GM11168 (cell line): ENCODE measurements at regions not wholly inside any gene's neighbourhood (a gene's known extent, or its start where the extent isn't known, plus 50 kb on each side); places are given as distances from the start of the nearest gene placed in this dataset.

Source experiments
- in situ Hi-C: fragments of 300-500 bp; cut with MboI; formaldehyde crosslinking; loops from one replicate; pipeline ENCODE4 v1.12.0; 2022; ENCODE audit warnings: low sequenced_read_pairs; ENCODE audit not compliant: unreplicated experiment

- in situ Hi-C loops, result no loop called here
Measured at GRCh38 chr13:53778937-53779336, 750.3 kb downstream of the OLFM4 start.

GRCh38 chr13:53781941-53782340 is 753.3 kb downstream of the OLFM4 start:
- in situ Hi-C loops, result no loop called here

GRCh38 chr13:53782488-53782961 is 753.9 kb downstream of the OLFM4 start:
- in situ Hi-C loops, result no loop called here

- in situ Hi-C loops, result no loop called here
Measured at GRCh38 chr13:53783471-53783870, 754.9 kb downstream of the OLFM4 start.

GRCh38 chr13:53788286-53788685 is 759.7 kb downstream of the OLFM4 start:
- in situ Hi-C loops, result no loop called here

GRCh38 chr13:53800011-53800410 is 771.4 kb downstream of the OLFM4 start:
- in situ Hi-C loops, result no loop called here

- in situ Hi-C loops, result no loop called here
Measured at GRCh38 chr13:53807251-53807834, 778.7 kb downstream of the OLFM4 start.

GRCh38 chr13:53821632-53822031 is 793.0 kb downstream of the OLFM4 start:
- in situ Hi-C loops, result no loop called here

- in situ Hi-C loops, result no loop called here
Measured at GRCh38 chr13:53822136-53822535, 793.5 kb downstream of the OLFM4 start.

- in situ Hi-C loops, result no loop called here
Measured at GRCh38 chr13:53839461-53839860, 810.8 kb downstream of the OLFM4 start.

GRCh38 chr13:53844473-53845146 is 816.0 kb downstream of the OLFM4 start:
- in situ Hi-C loops, result no loop called here

GRCh38 chr13:53847502-53847901 is 818.9 kb downstream of the OLFM4 start:
- in situ Hi-C loops, result no loop called here

GRCh38 chr13:53848366-53848961 is 819.9 kb downstream of the OLFM4 start:
- in situ Hi-C loops, result no loop called here

- in situ Hi-C loops, result no loop called here
Measured at GRCh38 chr13:53854321-53854720, 825.7 kb downstream of the OLFM4 start.

- in situ Hi-C loops, result no loop called here
Measured at GRCh38 chr13:53856573-53857195, 828.1 kb downstream of the OLFM4 start.

GRCh38 chr13:53863520-53863919 is 834.9 kb downstream of the OLFM4 start:
- in situ Hi-C loops, result no loop called here

GRCh38 chr13:53873558-53873957 is 844.9 kb downstream of the OLFM4 start:
- in situ Hi-C loops, result no loop called here

- in situ Hi-C loops, result no loop called here
Measured at GRCh38 chr13:53878861-53879260, 850.2 kb downstream of the OLFM4 start.

- in situ Hi-C loops, result no loop called here
Measured at GRCh38 chr13:53885997-53886396, 857.4 kb downstream of the OLFM4 start.

GRCh38 chr13:53890696-53891095 is 862.1 kb downstream of the OLFM4 start:
- in situ Hi-C loops, result no loop called here

GRCh38 chr13:53901593-53901992 is 873.0 kb downstream of the OLFM4 start:
- in situ Hi-C loops, result no loop called here
